HG03135 (cell line): ENCODE measurements at regions not wholly inside any gene's neighbourhood (a gene's known extent, or its start where the extent isn't known, plus 50 kb on each side); places are given as distances from the start of the nearest gene placed in this dataset.
"Not testable (repeated sequence)": the region's sequence is repeated elsewhere in the genome, so short reads cannot be mapped to it uniquely, and the experiment has no call there.

Source experiments
- ATAC-seq: cut with Tn5 transposase; IDR thresholded peaks from one replicate; pipeline ENCODE4 v1.9.1; 2021; ENCODE audit warnings: mild to moderate bottlenecking, moderate library complexity; ENCODE audit not compliant: unreplicated experiment

- no peak for ATAC-seq
Observed at GRCh38 chr17:68097161-68097805, 61.7 kb downstream of the KPNA2 start.

- ATAC-seq = not testable (repeated sequence)
Observed at GRCh38 chr17:68099341-68099753, 63.8 kb downstream of the KPNA2 start.

GRCh38 chr17:68100000-68100641 lies 64.6 kb downstream of the KPNA2 start:
- ATAC-seq = no peak

- ATAC-seq = peak; percentile 78
Observed at GRCh38 chr17:68101075-68101986, 65.8 kb downstream of the KPNA2 start.

GRCh38 chr17:68101987-68102314 lies 66.4 kb downstream of the KPNA2 start:
- ATAC-seq = peak; percentile 10

GRCh38 chr17:68102318-68102758 lies 66.8 kb downstream of the KPNA2 start:
- peak; percentile 21 for ATAC-seq

GRCh38 chr17:68103148-68103547 lies 67.6 kb downstream of the KPNA2 start:
- no peak for ATAC-seq

DNA sequence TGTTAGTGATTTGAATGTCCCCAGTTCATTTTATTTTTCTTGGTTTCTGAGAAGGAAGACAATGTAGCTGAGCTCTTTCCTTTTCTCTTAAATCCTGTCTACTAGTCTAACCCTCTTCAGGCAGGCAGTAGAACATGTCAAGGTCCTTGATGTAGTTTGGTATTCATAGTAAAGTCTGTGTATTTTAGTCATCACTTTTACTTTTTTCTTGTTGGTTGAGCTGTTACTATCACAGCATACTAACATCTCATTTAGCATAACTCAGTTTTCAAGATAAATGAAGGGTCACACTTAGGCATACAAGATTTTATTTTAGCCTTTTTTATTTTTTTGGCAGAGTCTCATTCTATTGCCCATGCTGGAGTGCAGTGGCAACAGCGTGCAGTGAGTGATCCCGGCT lies 70.5 kb downstream of the KPNA2 start:
- no peak for ATAC-seq

DNA sequence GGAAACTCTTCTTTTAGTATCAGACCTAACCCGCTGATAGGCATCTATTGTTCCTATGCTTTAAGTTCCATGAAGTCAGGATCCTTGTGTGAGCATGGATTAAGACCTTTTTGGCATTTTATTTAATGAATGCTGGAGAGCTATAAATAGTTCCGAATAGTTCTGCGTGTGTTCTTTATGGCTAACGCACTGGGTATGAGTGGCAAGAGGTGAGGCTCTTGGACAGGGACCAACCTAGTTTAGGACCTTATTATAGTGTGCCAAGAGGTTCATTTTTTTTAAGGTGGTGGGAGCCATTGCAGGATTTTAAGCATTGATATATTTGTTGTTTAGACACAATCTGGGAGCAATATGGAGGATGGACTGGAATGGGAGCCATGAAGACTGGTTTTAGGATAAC lies 71.8 kb downstream of the KPNA2 start:
- ATAC-seq = no peak

DNA sequence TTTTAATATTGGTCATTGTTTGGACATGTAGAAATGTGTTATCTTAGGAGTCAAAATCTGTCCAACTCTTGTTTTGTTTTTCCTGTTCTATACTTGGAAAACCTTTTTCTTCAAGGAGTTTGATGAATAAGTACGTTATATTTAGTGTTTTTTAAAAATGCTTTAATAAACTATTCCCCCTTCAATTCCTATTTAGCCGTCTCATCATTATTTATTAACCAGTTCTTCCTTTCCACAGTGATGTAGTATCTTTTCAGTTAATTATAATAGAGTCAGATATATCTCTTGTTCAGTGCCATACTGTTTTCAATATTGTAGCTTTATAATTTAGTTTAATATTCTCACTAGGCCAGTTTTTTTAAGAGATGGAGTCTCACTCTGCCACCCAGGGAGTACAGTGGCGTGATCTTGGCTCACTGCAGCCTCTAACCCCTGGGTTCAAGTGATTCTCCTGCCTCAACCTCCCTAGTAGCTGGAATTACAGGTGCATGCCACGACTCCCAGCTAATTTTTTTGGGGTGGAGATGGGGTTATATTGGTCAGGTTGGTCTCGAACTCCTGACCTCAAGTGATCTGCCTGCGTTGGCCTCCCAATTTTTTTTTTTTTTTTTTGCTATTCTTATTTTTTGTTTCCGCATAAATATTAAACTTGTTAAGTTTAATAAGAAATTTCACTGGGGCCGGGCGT lies 72.9 kb downstream of the KPNA2 start:
- ATAC-seq = no peak

DNA sequence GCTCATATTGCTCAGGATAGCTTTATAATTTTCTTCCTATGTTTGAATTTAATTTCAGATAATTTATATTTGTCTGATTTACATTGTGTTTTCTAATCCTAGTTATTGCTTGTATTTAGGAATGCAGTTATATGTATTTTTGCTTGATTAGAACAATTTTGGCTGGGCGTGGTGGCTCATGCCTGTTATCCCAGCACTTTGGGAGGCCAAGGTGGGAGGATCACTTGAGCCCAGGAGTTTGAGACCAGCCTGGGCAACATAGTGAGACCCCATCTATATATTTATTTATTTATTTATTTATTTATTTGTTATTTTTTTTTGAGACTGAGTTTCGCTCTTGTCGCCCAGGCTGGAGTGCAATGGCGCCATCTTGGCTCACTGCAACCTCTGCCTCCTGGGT lies 73.9 kb downstream of the KPNA2 start:
- not testable (repeated sequence) for ATAC-seq

- ATAC-seq = not testable (repeated sequence)
Observed at GRCh38 chr17:68116211-68116610, 80.7 kb downstream of the KPNA2 start.

- ATAC-seq = no peak
Observed at GRCh38 chr17:68122587-68122986, 87.1 kb downstream of the KPNA2 start.

DNA sequence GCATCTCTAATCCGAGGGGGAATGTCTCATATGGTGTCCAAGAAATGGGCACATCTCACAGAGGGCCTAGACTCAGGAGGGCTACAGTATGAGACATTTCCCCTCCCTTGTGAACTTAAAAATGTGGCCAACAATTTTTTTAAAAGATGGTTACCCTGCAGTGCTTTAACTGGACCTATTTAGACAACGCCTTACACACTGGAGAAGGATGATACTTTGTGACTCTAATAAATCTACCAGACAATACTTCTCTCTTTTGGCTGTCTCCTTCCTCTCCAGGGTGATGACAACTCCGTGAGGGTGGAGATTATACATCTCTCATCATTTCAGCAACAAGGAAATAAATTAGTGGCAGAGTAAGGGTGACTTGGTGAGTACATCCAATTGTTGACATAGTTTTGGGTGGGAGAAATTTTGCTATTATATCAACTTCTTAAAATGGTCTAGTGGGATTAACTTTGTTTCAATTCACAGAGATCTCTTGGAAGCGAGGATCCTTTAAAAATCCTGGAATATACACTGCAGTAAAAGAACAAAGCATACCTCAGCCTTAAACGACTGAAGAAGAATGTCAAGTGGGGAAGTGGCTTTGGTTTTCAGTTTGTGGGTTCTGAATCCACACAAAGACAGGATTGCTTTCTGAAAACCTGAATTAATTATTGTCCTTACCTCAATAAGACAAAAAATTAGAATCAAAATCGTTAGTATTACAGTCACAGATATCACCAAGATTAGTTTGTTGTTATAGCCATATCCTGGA lies 89.8 kb downstream of the KPNA2 start:
- no peak for ATAC-seq

DNA sequence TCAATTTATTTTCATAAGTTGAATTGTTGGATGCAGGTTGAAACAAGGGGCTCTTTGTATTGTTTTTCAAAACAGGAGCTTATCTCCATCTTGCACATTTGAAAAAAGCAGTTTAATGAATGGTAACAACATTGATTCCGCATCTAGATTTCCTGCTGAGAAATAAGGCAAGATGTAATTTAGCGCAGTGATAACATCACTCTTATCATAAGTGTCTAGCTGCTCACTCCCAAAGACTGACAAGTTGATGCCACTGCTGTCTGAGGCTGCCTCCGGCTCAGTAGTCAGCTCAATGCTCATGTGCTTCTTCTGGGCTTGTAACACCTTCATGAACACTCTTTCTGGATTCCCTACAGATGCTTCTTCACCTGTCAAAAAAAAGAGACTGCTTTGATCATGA lies 92.4 kb downstream of the KPNA2 start:
- no peak for ATAC-seq

GRCh38 chr17:68131456-68131855 lies 95.9 kb downstream of the KPNA2 start:
- ATAC-seq = no peak

DNA sequence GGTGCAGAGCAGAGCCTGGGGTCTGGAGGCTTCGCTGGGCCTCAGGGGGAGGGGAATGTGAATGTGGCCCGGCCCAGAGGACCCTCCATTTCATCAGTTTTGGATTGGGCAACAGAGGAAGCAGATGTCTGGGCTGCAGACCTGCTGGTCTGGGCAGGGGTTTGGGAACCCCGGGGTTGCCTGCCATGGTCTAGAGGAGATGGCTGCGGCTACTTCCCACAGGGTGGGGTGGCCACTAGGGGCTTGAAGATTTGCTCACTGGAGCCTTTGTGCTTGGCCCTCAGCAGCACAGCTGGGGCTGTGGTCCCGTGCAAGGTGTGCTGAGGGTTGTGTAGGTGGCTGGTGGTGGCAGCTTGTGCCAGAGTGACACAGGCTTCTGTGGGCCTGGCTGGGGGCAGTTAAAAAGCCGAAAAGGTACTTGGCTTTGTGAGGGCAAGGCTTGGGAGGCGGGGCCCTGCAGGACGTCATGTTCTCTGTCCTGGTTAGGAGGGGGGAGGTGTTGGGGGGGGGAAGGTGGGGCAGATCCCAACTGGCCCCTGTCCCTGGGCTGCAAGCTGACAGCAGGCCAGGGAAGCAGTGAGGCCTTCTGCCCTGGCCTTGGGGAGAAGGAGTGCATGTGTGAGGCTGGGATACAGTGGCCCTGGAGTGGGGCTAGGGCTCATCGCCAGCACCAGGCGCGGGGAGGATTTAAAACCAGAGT lies 98.0 kb downstream of the KPNA2 start:
- no peak for ATAC-seq

DNA sequence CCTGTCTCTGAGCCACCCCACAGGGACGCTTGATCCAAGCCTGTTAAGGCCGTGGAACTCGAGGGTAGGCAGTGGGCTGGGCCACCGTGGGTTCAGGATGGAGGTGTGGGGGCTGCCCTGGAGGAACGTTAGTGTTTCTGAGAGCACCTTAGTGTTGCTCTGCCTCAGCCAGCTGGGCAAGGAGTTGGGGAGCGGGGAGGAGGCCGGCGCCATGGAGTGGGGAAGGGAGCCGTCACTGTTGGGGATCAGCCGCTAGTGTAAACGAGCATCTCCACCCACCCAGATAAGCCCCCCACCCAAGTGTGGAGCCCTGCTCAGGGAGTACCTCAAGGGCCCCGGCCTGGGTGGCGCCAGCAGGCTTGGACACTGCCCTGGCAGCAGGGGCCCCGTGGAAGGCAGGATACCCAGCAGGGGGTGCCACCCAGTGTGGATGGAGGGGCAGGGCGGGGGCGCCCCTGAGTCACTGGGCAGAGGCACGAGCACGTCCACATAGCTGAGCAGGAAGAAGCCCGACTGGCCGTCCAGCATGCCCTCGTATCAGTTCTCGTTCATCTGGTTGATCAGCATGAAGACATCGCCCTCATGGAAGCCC lies 98.6 kb downstream of the KPNA2 start:
- ATAC-seq = no peak

- no peak for ATAC-seq
Observed at GRCh38 chr17:68134731-68135130, 99.2 kb downstream of the KPNA2 start.
